ENCODE measurements at regions not wholly inside any gene's neighbourhood (a gene's known extent, or its start where the extent isn't known, plus 50 kb on each side); places are given as distances from the start of the nearest gene placed in this dataset.
"Not testable (repeated sequence)": the region's sequence is repeated elsewhere in the genome, so short reads cannot be mapped to it uniquely, and the experiment has no call there.

GRCh38 chr4:180330521-180330920 is 1912.7 kb upstream of the TENM3 start:
- no peaks in the 10 kb centered on the region for H3K27me3 ChIP-seq (ENCODE audit: insufficient read depth, insufficient read length)
- no peak for DNase-seq (ENCODE audit: low read depth, low spot score)
- no peak overlapping the region for H3K4me3 ChIP-seq (ENCODE audit: insufficient read length, low read depth)
- TF ChIP-seq SUZ12 (IDR thresholded peaks at IDR 0.05; ENCODE audit: extremely low read depth, insufficient read depth, insufficient read length) = no peak
- no peak for TF ChIP-seq ZNF274 (IDR thresholded peaks at IDR 0.05; ENCODE audit: low read depth, low read length)
- no peak for TF ChIP-seq YY1 (IDR thresholded peaks at IDR 0.05; ENCODE audit: insufficient read depth, insufficient read length)
- H3K4me1 ChIP-seq (ENCODE audit: insufficient read depth, insufficient read length) = no peaks in the 10 kb centered on the region
- H3K36me3 ChIP-seq (ENCODE audit: insufficient read depth, insufficient read length, low read length) = no peaks in the 10 kb centered on the region
- H3K9ac ChIP-seq (ENCODE audit: insufficient read length, low read depth) = no peak overlapping the region
- no peaks in the 10 kb centered on the region for H3K9me3 ChIP-seq (ENCODE audit: insufficient read depth, low read length)

- Histone ChIP-seq H3K4me3 (ENCODE audit: insufficient read length, low read depth) (no peak overlapping the region), H3K36me3 (ENCODE audit: insufficient read depth, insufficient read length, low read length) (no peaks in the 10 kb centered on the region), H3K9me3 (ENCODE audit: insufficient read depth, low read length) (no peaks in the 10 kb centered on the region), H3K27me3 (ENCODE audit: insufficient read depth, insufficient read length) (no peaks in the 10 kb centered on the region), H3K9ac (ENCODE audit: insufficient read length, low read depth) (no peak overlapping the region), H3K4me1 (ENCODE audit: insufficient read depth, insufficient read length) (no peaks in the 10 kb centered on the region)
- DNase-seq (ENCODE audit: low read depth, low spot score) = no peak
- TF ChIP-seq SUZ12 (IDR thresholded peaks at IDR 0.05; ENCODE audit: extremely low read depth, insufficient read depth, insufficient read length) = no peak
- TF ChIP-seq ZNF274 (IDR thresholded peaks at IDR 0.05; ENCODE audit: low read depth, low read length) = no peak
- TF ChIP-seq YY1 (IDR thresholded peaks at IDR 0.05; ENCODE audit: insufficient read depth, insufficient read length) = no peak
Observed at GRCh38 chr4:180333162-180333561, 1910.0 kb upstream of the TENM3 start.

GRCh38 chr4:180335566-180335965 is 1907.6 kb upstream of the TENM3 start:
- no peak for DNase-seq (ENCODE audit: low read depth, low spot score)
- TF ChIP-seq ZNF274 (IDR thresholded peaks at IDR 0.05; ENCODE audit: low read depth, low read length) = no peak
- no peak for TF ChIP-seq YY1 (IDR thresholded peaks at IDR 0.05; ENCODE audit: insufficient read depth, insufficient read length)
- no peak for TF ChIP-seq SUZ12 (IDR thresholded peaks at IDR 0.05; ENCODE audit: extremely low read depth, insufficient read depth, insufficient read length)

GRCh38 chr4:180336494-180337090 is 1906.6 kb upstream of the TENM3 start:
- TF ChIP-seq SUZ12 (IDR thresholded peaks at IDR 0.05; ENCODE audit: extremely low read depth, insufficient read depth, insufficient read length) = no peak
- no peak for TF ChIP-seq ZNF274 (IDR thresholded peaks at IDR 0.05; ENCODE audit: low read depth, low read length)
- H3K36me3 ChIP-seq (ENCODE audit: insufficient read depth, insufficient read length, low read length) = no peaks in the 10 kb centered on the region
- no peaks in the 10 kb centered on the region for H3K9me3 ChIP-seq (ENCODE audit: insufficient read depth, low read length)
- H3K27me3 ChIP-seq (ENCODE audit: insufficient read depth, insufficient read length) = no peaks in the 10 kb centered on the region
- no peak overlapping the region for H3K9ac ChIP-seq (ENCODE audit: insufficient read length, low read depth)
- H3K4me1 ChIP-seq (ENCODE audit: insufficient read depth, insufficient read length) = no peaks in the 10 kb centered on the region
- DNase-seq (ENCODE audit: low read depth, low spot score) = no peak
- no peak overlapping the region for H3K4me3 ChIP-seq (ENCODE audit: insufficient read length, low read depth)

More at GRCh38 chr4:180335566-180335965, 1907.6 kb upstream of the TENM3 start:
- Histone ChIP-seq H3K27me3 (ENCODE audit: insufficient read depth, insufficient read length) (no peaks in the 10 kb centered on the region), H3K4me3 (ENCODE audit: insufficient read length, low read depth) (no peak overlapping the region), H3K9me3 (ENCODE audit: insufficient read depth, low read length) (no peaks in the 10 kb centered on the region), H3K9ac (ENCODE audit: insufficient read length, low read depth) (no peak overlapping the region), H3K4me1 (ENCODE audit: insufficient read depth, insufficient read length) (no peaks in the 10 kb centered on the region), H3K36me3 (ENCODE audit: insufficient read depth, insufficient read length, low read length) (no peaks in the 10 kb centered on the region)

- H3K36me3 ChIP-seq (ENCODE audit: insufficient read depth, insufficient read length, low read length) = no peaks in the 10 kb centered on the region
- DNase-seq (ENCODE audit: low read depth, low spot score) = no peak
- TF ChIP-seq SUZ12 (IDR thresholded peaks at IDR 0.05; ENCODE audit: extremely low read depth, insufficient read depth, insufficient read length) = no peak
- TF ChIP-seq YY1 (IDR thresholded peaks at IDR 0.05; ENCODE audit: insufficient read depth, insufficient read length) = no peak
- TF ChIP-seq ZNF274 (IDR thresholded peaks at IDR 0.05; ENCODE audit: low read depth, low read length) = no peak
- no peak overlapping the region for H3K9ac ChIP-seq (ENCODE audit: insufficient read length, low read depth)
- no peaks in the 10 kb centered on the region for H3K27me3 ChIP-seq (ENCODE audit: insufficient read depth, insufficient read length)
- no peaks in the 10 kb centered on the region for H3K4me1 ChIP-seq (ENCODE audit: insufficient read depth, insufficient read length)
- no peak overlapping the region for H3K4me3 ChIP-seq (ENCODE audit: insufficient read length, low read depth)
- no peaks in the 10 kb centered on the region for H3K9me3 ChIP-seq (ENCODE audit: insufficient read depth, low read length)
Observed at GRCh38 chr4:180341926-180342325, 1901.3 kb upstream of the TENM3 start.

- H3K9ac ChIP-seq (ENCODE audit: insufficient read length, low read depth) = no peak overlapping the region
- no peak for DNase-seq (ENCODE audit: low read depth, low spot score)
- no peaks in the 10 kb centered on the region for H3K36me3 ChIP-seq (ENCODE audit: insufficient read depth, insufficient read length, low read length)
- no peak overlapping the region for H3K4me3 ChIP-seq (ENCODE audit: insufficient read length, low read depth)
- TF ChIP-seq YY1 (IDR thresholded peaks at IDR 0.05; ENCODE audit: insufficient read depth, insufficient read length) (no peak), SUZ12 (IDR thresholded peaks at IDR 0.05; ENCODE audit: extremely low read depth, insufficient read depth, insufficient read length) (no peak), ZNF274 (IDR thresholded peaks at IDR 0.05; ENCODE audit: low read depth, low read length) (no peak)
- no peaks in the 10 kb centered on the region for H3K27me3 ChIP-seq (ENCODE audit: insufficient read depth, insufficient read length)
- H3K4me1 ChIP-seq (ENCODE audit: insufficient read depth, insufficient read length) = no peaks in the 10 kb centered on the region
- H3K9me3 ChIP-seq (ENCODE audit: insufficient read depth, low read length) = no peaks in the 10 kb centered on the region
Observed at GRCh38 chr4:180350901-180351300, 1892.3 kb upstream of the TENM3 start.

GRCh38 chr4:180356766-180357165 is 1886.4 kb upstream of the TENM3 start:
- DNase-seq (ENCODE audit: low read depth, low spot score) = no peak
- no peaks in the 10 kb centered on the region for H3K4me1 ChIP-seq (ENCODE audit: insufficient read depth, insufficient read length)
- H3K9me3 ChIP-seq (ENCODE audit: insufficient read depth, low read length) = no peaks in the 10 kb centered on the region
- TF ChIP-seq YY1 (IDR thresholded peaks at IDR 0.05; ENCODE audit: insufficient read depth, insufficient read length) (no peak), SUZ12 (IDR thresholded peaks at IDR 0.05; ENCODE audit: extremely low read depth, insufficient read depth, insufficient read length) (no peak), ZNF274 (IDR thresholded peaks at IDR 0.05; ENCODE audit: low read depth, low read length) (no peak)
- H3K36me3 ChIP-seq (ENCODE audit: insufficient read depth, insufficient read length, low read length) = no peaks in the 10 kb centered on the region
- no peaks in the 10 kb centered on the region for H3K27me3 ChIP-seq (ENCODE audit: insufficient read depth, insufficient read length)
- H3K9ac ChIP-seq (ENCODE audit: insufficient read length, low read depth) = no peak overlapping the region
- no peak overlapping the region for H3K4me3 ChIP-seq (ENCODE audit: insufficient read length, low read depth)

- DNase-seq (ENCODE audit: low read depth, low spot score); H3K9me3 ChIP-seq (ENCODE audit: insufficient read depth, low read length): not testable (repeated sequence)
Observed at GRCh38 chr4:180360113-180360512, 1883.1 kb upstream of the TENM3 start.

More at GRCh38 chr4:180360113-180360512, 1883.1 kb upstream of the TENM3 start:
- not testable (repeated sequence) for H3K9ac ChIP-seq (ENCODE audit: insufficient read length, low read depth); H3K36me3 ChIP-seq (ENCODE audit: insufficient read depth, insufficient read length, low read length); H3K27me3 ChIP-seq (ENCODE audit: insufficient read depth, insufficient read length); H3K4me3 ChIP-seq (ENCODE audit: insufficient read length, low read depth); H3K4me1 ChIP-seq (ENCODE audit: insufficient read depth, insufficient read length)

All from NT2/D1 (cell line).